Suprapubic skin (tissue), 4 donors: ENCODE measurements at regions not wholly inside any gene's neighbourhood (a gene's known extent, or its start where the extent isn't known, plus 50 kb on each side); places are given as distances from the start of the nearest gene placed in this dataset.

Source experiments
- CTCF ChIP-seq, 2 donors: fragments of 200-600 bp in 1 of 2; fragments of 450-650 bp in 1 of 2; sonication (generic) in 1 of 2; IDR thresholded peaks; one replicate each; pipeline ENCODE4 v1.5.1; 2016 to 2019; ENCODE audit warnings: antibody characterized with exemption in 2 of 2, mild to moderate bottlenecking in 1 of 2, moderate library complexity in 1 of 2
- POLR2A ChIP-seq, 2 donors: fragments of 450-650 bp; IDR thresholded peaks; one replicate each; pipeline ENCODE4 v1.6.1; 2017; ENCODE audit warnings: antibody characterized with exemption in 2 of 2, mild to moderate bottlenecking in 2 of 2, moderate library complexity in 2 of 2
- POLR2AphosphoS5 ChIP-seq, 3 donors: sonication (generic); formaldehyde crosslinking; IDR thresholded peaks; one replicate each; pipeline ENCODE4 v1.6.1; 2017; ENCODE audit warnings: antibody characterized with exemption in 3 of 3

GRCh38 chr6:169395080-169395805, 141.6 kb upstream of the THBS2 start:
- TF ChIP-seq POLR2AphosphoS5 (IDR thresholded peaks at IDR 0.05) (no peak), CTCF (IDR thresholded peaks at IDR 0.05) (no peak), POLR2A (IDR thresholded peaks at IDR 0.05) (no peak)
